GM12878 (cell line): ENCODE measurements at regions not wholly inside any gene's neighbourhood (a gene's known extent, or its start where the extent isn't known, plus 50 kb on each side); places are given as distances from the start of the nearest gene placed in this dataset.

Source experiments
- BRCA1 ChIP-seq: IDR thresholded peaks from 2 replicates; pipeline ENCODE4 v1.6.1; 2011; ENCODE audit warnings: low read depth, low read length, improper control_type of control experiment
- EZH2 ChIP-seq: IDR thresholded peaks from 2 replicates; pipeline ENCODE4 v1.6.1; 2012; ENCODE audit warnings: low read depth, mild to moderate bottlenecking, control low read depth, inconsistent platforms, low read length, borderline replicate concordance; ENCODE audit not compliant: control insufficient read depth
- FOXM1 ChIP-seq: IDR thresholded peaks from 2 replicates; pipeline ENCODE4 v1.6.1; 2012; ENCODE audit warnings: low read depth, mild to moderate bottlenecking, inconsistent platforms, low read length, moderate library complexity
- HDAC2 ChIP-seq: fragments of 200-600 bp; sonication (generic); IDR thresholded peaks from 2 replicates; pipeline ENCODE4 v1.6.1; 2017
- PAX8 ChIP-seq: fragments of 450-650 bp; IDR thresholded peaks from 2 replicates; pipeline ENCODE4 v1.6.1; 2017; ENCODE audit warnings: mild to moderate bottlenecking, moderate library complexity
- POLR2AphosphoS5 ChIP-seq: IDR thresholded peaks from 2 replicates; pipeline ENCODE4 v1.6.1; 2011; ENCODE audit warnings: mild to moderate bottlenecking, low read length, inconsistent platforms
- POU2F2 ChIP-seq: IDR thresholded peaks from 3 replicates; pipeline ENCODE4 v1.6.1; 2011; ENCODE audit warnings: low read depth, mild to moderate bottlenecking, low read length, borderline replicate concordance
- RAD21 ChIP-seq: IDR thresholded peaks from 2 replicates; pipeline ENCODE4 v1.6.1; 2011; ENCODE audit warnings: mild to moderate bottlenecking, low read depth, low read length, moderate library complexity; ENCODE audit not compliant: insufficient read depth
- SRF ChIP-seq, 2 experiments: IDR thresholded peaks; 2 replicates each; pipeline ENCODE4 v1.6.1; 2011; ENCODE audit warnings: low read depth in 2 of 2, low read length in 2 of 2, mild to moderate bottlenecking in 1 of 2, moderate library complexity in 1 of 2
- SUZ12 ChIP-seq: fragments of 200-600 bp; sonication (generic); IDR thresholded peaks from one replicate; pipeline ENCODE4 v1.6.1; 2018; ENCODE audit warnings: antibody characterized with exemption, mild to moderate bottlenecking; ENCODE audit not compliant: unreplicated experiment
- ZNF24 ChIP-seq: fragments of 450-650 bp; IDR thresholded peaks from 2 replicates; pipeline ENCODE4 v1.6.1; 2017; ENCODE audit warnings: antibody characterized with exemption, mild to moderate bottlenecking
- ZNF622 ChIP-seq: fragments of 450-650 bp; IDR thresholded peaks from 2 replicates; pipeline ENCODE4 v1.6.1; 2017; ENCODE audit warnings: mild to moderate bottlenecking, inconsistent platforms
- TF ChIP-seq, protein P1 (sequence below), 3 experiments: IDR thresholded peaks in 2 of 3; conservative IDR thresholded peaks in 1 of 3; 2 replicates each; pipeline ENCODE4 v1.5.1; 2011; ENCODE audit warnings: low read depth in 3 of 3, low read length in 3 of 3, mild to moderate bottlenecking in 3 of 3, control low read depth in 2 of 3, moderate library complexity in 2 of 3, inconsistent platforms in 1 of 3, mixed read lengths in 1 of 3; ENCODE audit not compliant: control insufficient read depth in 2 of 3, insufficient read depth in 1 of 3; ENCODE audit errors: extremely low read depth in 1 of 3

DNA sequence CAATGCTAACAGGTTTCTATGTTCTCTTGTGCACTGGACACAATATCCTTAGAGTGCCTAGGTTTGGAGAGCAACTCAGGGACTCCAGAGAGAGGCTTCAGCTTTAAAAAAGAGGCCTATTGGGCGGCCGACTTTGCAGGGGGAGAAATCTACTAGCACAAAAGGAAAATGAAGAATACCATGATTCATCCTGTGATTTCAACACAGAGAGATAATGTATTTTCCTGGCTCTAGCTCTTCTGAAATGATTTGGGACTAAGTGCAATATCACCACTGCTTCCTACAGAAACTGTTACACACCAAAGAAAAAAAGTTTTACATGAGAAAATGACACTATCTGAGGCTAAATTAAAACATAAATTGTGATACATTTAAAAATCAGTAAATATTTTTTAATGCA, 146.1 kb upstream of the TSLP start:
- TF ChIP-seq POLR2AphosphoS5 = no peak
- TF ChIP-seq, protein P1, sequence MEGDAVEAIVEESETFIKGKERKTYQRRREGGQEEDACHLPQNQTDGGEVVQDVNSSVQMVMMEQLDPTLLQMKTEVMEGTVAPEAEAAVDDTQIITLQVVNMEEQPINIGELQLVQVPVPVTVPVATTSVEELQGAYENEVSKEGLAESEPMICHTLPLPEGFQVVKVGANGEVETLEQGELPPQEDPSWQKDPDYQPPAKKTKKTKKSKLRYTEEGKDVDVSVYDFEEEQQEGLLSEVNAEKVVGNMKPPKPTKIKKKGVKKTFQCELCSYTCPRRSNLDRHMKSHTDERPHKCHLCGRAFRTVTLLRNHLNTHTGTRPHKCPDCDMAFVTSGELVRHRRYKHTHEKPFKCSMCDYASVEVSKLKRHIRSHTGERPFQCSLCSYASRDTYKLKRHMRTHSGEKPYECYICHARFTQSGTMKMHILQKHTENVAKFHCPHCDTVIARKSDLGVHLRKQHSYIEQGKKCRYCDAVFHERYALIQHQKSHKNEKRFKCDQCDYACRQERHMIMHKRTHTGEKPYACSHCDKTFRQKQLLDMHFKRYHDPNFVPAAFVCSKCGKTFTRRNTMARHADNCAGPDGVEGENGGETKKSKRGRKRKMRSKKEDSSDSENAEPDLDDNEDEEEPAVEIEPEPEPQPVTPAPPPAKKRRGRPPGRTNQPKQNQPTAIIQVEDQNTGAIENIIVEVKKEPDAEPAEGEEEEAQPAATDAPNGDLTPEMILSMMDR (IDR thresholded peaks at IDR 0.05 in 2 of 3, conservative IDR thresholded peaks at IDR 0.05 in 1 of 3; ENCODE audit: control insufficient read depth in 2 of 3, extremely low read depth in 1 of 3, insufficient read depth in 1 of 3, low read depth in 3 of 3, low read length in 3 of 3) = no peak
- TF ChIP-seq ZNF24 = no peak
- TF ChIP-seq FOXM1 = no peak
- no peak for TF ChIP-seq BRCA1
- TF ChIP-seq POU2F2 = no peak
- no peak for TF ChIP-seq ZNF622
- no peak for TF ChIP-seq PAX8
- TF ChIP-seq HDAC2 = no peak
- TF ChIP-seq SUZ12 = no peak
- no peak for TF ChIP-seq SRF (IDR thresholded peaks at IDR 0.05; ENCODE audit: low read depth in 2 of 2, low read length in 2 of 2)
- TF ChIP-seq RAD21 = no peak
- no peak for TF ChIP-seq EZH2
